SK-N-SH (cell line): ENCODE measurements at regions not wholly inside any gene's neighbourhood (a gene's known extent, or its start where the extent isn't known, plus 50 kb on each side); places are given as distances from the start of the nearest gene placed in this dataset.

Source experiments
- CTCF ChIA-PET: fragments of 300-600, 350-600 bp; formaldehyde crosslinking; extraction: SDS; loops from one replicate; lab custom pipeline; 2021; lab: Yijun Ruan, JAX
- POLR2A ChIA-PET: fragments of 350-600 bp; sonication (Branson Sonifier 250); formaldehyde crosslinking; extraction: SDS; loops from one replicate; lab custom pipeline; 2020; ENCODE audit warnings: antibody characterized with exemption, inconsistent platforms; lab: Yijun Ruan, JAX
- DNase-seq: peaks from one replicate; pipeline ENCODE4 v3.0.0; 2012
- H2AFZ ChIP-seq: fragments of 200-600 bp; sonication (generic); 2 replicates; pipeline ENCODE4 v1.8.1; 2016; ENCODE audit warnings: antibody characterized with exemption, mild to moderate bottlenecking, low read depth
- H3F3A ChIP-seq: fragments of 200-600 bp; sonication (generic); replicated peaks from 2 replicates; pipeline ENCODE3; 2016; ENCODE audit warnings: antibody characterized with exemption, mild to moderate bottlenecking; ENCODE audit not compliant: insufficient read depth
- H3K27ac ChIP-seq, 2 experiments: fragments of 200-500 bp in 1 of 2; fragments of 200-600 bp in 1 of 2; sonication (Bioruptor generic) in 1 of 2; sonication (generic), shearing (Covaris generic) in 1 of 2; 2 replicates each; pipeline versions ENCODE4 v1.5.1 to v1.6.1; 2014 to 2016; ENCODE audit warnings: low read depth in 2 of 2, inconsistent platforms in 1 of 2, low read length in 1 of 2, mild to moderate bottlenecking in 1 of 2, mixed read lengths in 1 of 2
- H3K27me3 ChIP-seq: fragments of 200-600 bp; sonication (generic), shearing (Covaris generic); 2 replicates; pipeline ENCODE4 v1.6.1; 2016; ENCODE audit warnings: mixed run types; ENCODE audit not compliant: insufficient read depth
- H3K36me3 ChIP-seq, 2 experiments: fragments of 200-500 bp in 1 of 2; fragments of 200-600 bp in 1 of 2; sonication (Bioruptor generic) in 1 of 2; sonication (generic) in 1 of 2; replicated peaks in 1 of 2; 2 replicates each; pipeline versions ENCODE3 to v1.5.1; 2014 to 2016; ENCODE audit warnings: low read length in 1 of 2, mild to moderate bottlenecking in 1 of 2; ENCODE audit not compliant: insufficient read depth in 2 of 2, control insufficient read depth in 1 of 2
- H3K4me1 ChIP-seq, 2 experiments: fragments of 200-500 bp in 1 of 2; fragments of 200-600 bp in 1 of 2; sonication (Bioruptor generic) in 1 of 2; sonication (generic), shearing (Covaris generic) in 1 of 2; 2 replicates each; pipeline versions ENCODE4 v1.5.1 to v1.6.1; 2014 to 2016; ENCODE audit warnings: low read depth in 1 of 2, low read length in 1 of 2, mixed run types in 1 of 2; ENCODE audit not compliant: insufficient read depth in 2 of 2, control insufficient read depth in 1 of 2
- H3K4me2 ChIP-seq: fragments of 200-600 bp; sonication (generic), shearing (Covaris generic); 2 replicates; pipeline ENCODE4 v1.6.1; 2017; ENCODE audit warnings: mixed run types
- H3K4me3 ChIP-seq, 2 experiments: fragments of 200-500 bp in 1 of 2; fragments of 200-600 bp in 1 of 2; sonication (Bioruptor generic) in 1 of 2; sonication (generic), shearing (Covaris generic) in 1 of 2; 2 replicates each; pipeline versions ENCODE4 v1.5.1 to v1.8.1; 2014 to 2016; ENCODE audit warnings: low read depth in 2 of 2, inconsistent platforms in 1 of 2, low read length in 1 of 2, mild to moderate bottlenecking in 1 of 2, mixed read lengths in 1 of 2, moderate library complexity in 1 of 2
- H3K79me2 ChIP-seq: fragments of 200-600 bp; sonication (generic); 2 replicates; pipeline ENCODE4 v1.8.1; 2017; ENCODE audit warnings: mild to moderate bottlenecking; ENCODE audit not compliant: insufficient read depth
- H3K9ac ChIP-seq: fragments of 200-600 bp; sonication (generic); 2 replicates; pipeline ENCODE4 v1.6.1; 2017; ENCODE audit warnings: mixed run types
- H3K9me2 ChIP-seq: fragments of 200-600 bp; sonication (generic); 2 replicates; pipeline ENCODE4 v1.6.1; 2017; ENCODE audit warnings: mixed run types
- H3K9me3 ChIP-seq: fragments of 200-600 bp; sonication (generic); 2 replicates; pipeline ENCODE4 v1.6.1; 2017; ENCODE audit warnings: mixed run types, mild to moderate bottlenecking, moderate library complexity
- H4K20me1 ChIP-seq: fragments of 200-600 bp; sonication (generic); 2 replicates; pipeline ENCODE4 v1.6.1; 2017; ENCODE audit warnings: mild to moderate bottlenecking, mixed run types; ENCODE audit not compliant: insufficient read depth
- EP300 ChIP-seq, 2 experiments: IDR thresholded peaks; 2 replicates each; pipeline versions ENCODE4 v1.4.0 to v1.6.1; 2012; ENCODE audit warnings: borderline replicate concordance in 1 of 2, low read depth in 1 of 2, low read length in 1 of 2
- EZH2phosphoT487 ChIP-seq: fragments of 200-600 bp; sonication (generic); IDR thresholded peaks from 2 replicates; pipeline ENCODE4 v1.6.1; 2017; ENCODE audit warnings: low read depth, mixed run types, mild to moderate bottlenecking, antibody characterized with exemption, moderate library complexity, borderline replicate concordance
- FOSL2 ChIP-seq: IDR thresholded peaks from 2 replicates; pipeline ENCODE4 v1.4.0; 2012; ENCODE audit warnings: low read depth, mild to moderate bottlenecking, moderate library complexity, borderline replicate concordance
- FOXJ3 ChIP-seq: sonication (generic); formaldehyde crosslinking; IDR thresholded peaks from 2 replicates; pipeline ENCODE4 v1.5.1; 2020; ENCODE audit warnings: mild to moderate bottlenecking, missing genetic modification reagents
- MEF2A ChIP-seq: IDR thresholded peaks from 2 replicates; pipeline ENCODE4 v1.4.0; 2012; ENCODE audit warnings: low read depth, borderline replicate concordance
- PBX3 ChIP-seq: IDR thresholded peaks from 2 replicates; pipeline ENCODE4; 2012
- RXRA ChIP-seq: IDR thresholded peaks from 2 replicates; pipeline ENCODE4 v1.4.0; 2012; ENCODE audit warnings: low read depth, mild to moderate bottlenecking, borderline replicate concordance
- SIN3A ChIP-seq: IDR thresholded peaks from 2 replicates; pipeline ENCODE4 v1.6.1; 2012; ENCODE audit warnings: low read depth, mild to moderate bottlenecking, low read length, moderate library complexity, borderline replicate concordance
- TEAD4 ChIP-seq: IDR thresholded peaks from 2 replicates; pipeline ENCODE4 v1.4.0; 2012; ENCODE audit warnings: mild to moderate bottlenecking, borderline replicate concordance; ENCODE audit not compliant: insufficient read depth
- YY1 ChIP-seq: IDR thresholded peaks from 2 replicates; pipeline ENCODE4 v1.4.0; 2012; ENCODE audit warnings: low read depth, mild to moderate bottlenecking
- WGBS: methylation state at CpG from one replicate; pipeline ENCODE4 v1.1.6; 2017; ENCODE audit warnings: low lambda C conversion rate; 5-methylcytosine and 5-hydroxymethylcytosine counted together

GRCh38 chr12:125619723-125620122, 554.5 kb downstream of the AACS start:
- ChIA-PET POLR2A (no interaction called here), CTCF (no interaction called here)
- Histone ChIP-seq H3K9me3 (no peaks in the 10 kb centered on the region), H3K36me3 (no peaks in the 10 kb centered on the region), H3F3A (no peaks in the 10 kb centered on the region), H3K27ac (no peak overlapping the region), H3K4me1 (no peaks in the 10 kb centered on the region), H3K4me2 (no peak overlapping the region), H4K20me1 (no peaks in the 10 kb centered on the region), H2AFZ (no peak overlapping the region), H3K4me3 (no peak overlapping the region), H3K27me3 (no peaks in the 10 kb centered on the region), H3K9ac (no peak overlapping the region), H3K79me2 (no peaks in the 10 kb centered on the region), H3K9me2 (no peaks in the 10 kb centered on the region)
- TF ChIP-seq MEF2A = no peak
- no peak for TF ChIP-seq PBX3
- DNase-seq = no peak
- 28% methylated on average over 2 of the region's 2 CpGs for WGBS

- no peaks in the 10 kb centered on the region for H4K20me1 ChIP-seq
- H3K79me2 ChIP-seq = no peaks in the 10 kb centered on the region
- POLR2A ChIA-PET = no interaction called here
- no peaks in the 10 kb centered on the region for H3K4me1 ChIP-seq
- no peak overlapping the region for H2AFZ ChIP-seq
- no peaks in the 10 kb centered on the region for H3K9me2 ChIP-seq
- TF ChIP-seq YY1 (no peak), EP300 (IDR thresholded peaks at IDR 0.05; ENCODE audit: borderline replicate concordance in 1 of 2, low read depth in 1 of 2, low read length in 1 of 2) (no peak), RXRA (no peak), FOXJ3 (no peak), FOSL2 (no peak), SIN3A (no peak), EZH2phosphoT487 (no peak), TEAD4 (no peak)
- H3K4me3 ChIP-seq = no peak overlapping the region
- CTCF ChIA-PET = no interaction called here
- DNase-seq = no peak
- no peaks in the 10 kb centered on the region for H3K27me3 ChIP-seq
- no peaks in the 10 kb centered on the region for H3K36me3 ChIP-seq
- peaks cover 10% of the 10 kb centered on the region; the same call in 1 of the 2 replicates for H3K9me3 ChIP-seq
- H3K9ac ChIP-seq = no peak overlapping the region
- H3K27ac ChIP-seq = no peak overlapping the region
- no peak overlapping the region for H3K4me2 ChIP-seq
- no peaks in the 10 kb centered on the region for H3F3A ChIP-seq
Measured at GRCh38 chr12:125633686-125634085, 568.5 kb downstream of the AACS start.

GRCh38 chr12:125634813-125635212, 569.6 kb downstream of the AACS start:
- no CpG with 5 or more reads among the region's 1 CpG for WGBS
- no peak for TF ChIP-seq PBX3
- TF ChIP-seq, all 33 proteins: peak for 0
- Histone ChIP-seq H3K9me2 (no peaks in the 10 kb centered on the region), H3K4me1 (no peaks in the 10 kb centered on the region), H3F3A (no peaks in the 10 kb centered on the region), H3K9me3 (peaks cover 10% of the 10 kb centered on the region; the same call in 1 of the 2 replicates), H3K27me3 (no peaks in the 10 kb centered on the region), H4K20me1 (no peaks in the 10 kb centered on the region), H2AFZ (no peak overlapping the region), H3K79me2 (no peaks in the 10 kb centered on the region), H3K27ac (no peak overlapping the region), H3K36me3 (no peaks in the 10 kb centered on the region), H3K4me2 (no peak overlapping the region), H3K4me3 (no peak overlapping the region), H3K9ac (no peak overlapping the region)
- no peak for DNase-seq
- ChIA-PET CTCF (no interaction called here), POLR2A (no interaction called here)
